ENCODE measurements at regions not wholly inside any gene's neighbourhood (a gene's known extent, or its start where the extent isn't known, plus 50 kb on each side); places are given as distances from the start of the nearest gene placed in this dataset.

- Mint-ChIP-seq H3K4me1 (ENCODE audit: low read depth) (peaks cover 6% of the 10 kb centered on the region), H3K27ac (no peak overlapping the region), H3K36me3 (ENCODE audit: insufficient read depth) (no peaks in the 10 kb centered on the region), H3K27me3 (peaks cover 66% of the 10 kb centered on the region), H3K9me3 (ENCODE audit: low read depth) (no peaks in the 10 kb centered on the region), H3K4me3 (ENCODE audit: low read depth) (no peak overlapping the region)
- no peak for TF ChIP-seq CTCF (IDR thresholded peaks at IDR 0.05; ENCODE audit: unreplicated experiment)
- no peak for DNase-seq (ENCODE audit: low spot score, unreplicated experiment)
Measured at GRCh38 chr7:42492920-42493319, 255.9 kb upstream of the GLI3 start.

DNA sequence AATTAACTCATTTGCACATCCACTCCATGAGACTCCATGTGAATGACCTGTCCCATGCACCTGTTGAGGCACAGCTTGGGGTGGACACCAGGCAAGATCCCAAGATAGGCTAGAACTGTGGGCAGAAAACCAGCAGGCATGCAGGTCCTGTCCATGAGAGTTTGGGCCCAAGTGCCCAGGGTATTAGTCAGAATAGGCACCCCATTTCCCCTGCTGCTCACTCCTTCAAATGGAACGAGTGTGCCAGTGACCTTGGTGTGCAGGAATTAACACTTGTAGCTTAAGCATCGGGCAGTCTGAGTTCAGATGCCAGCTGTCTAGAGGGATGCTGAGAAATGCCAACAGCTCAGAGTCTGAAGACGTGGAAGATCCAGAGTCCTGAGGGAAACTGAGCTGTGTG lies 254.1 kb upstream of the GLI3 start:
- no peak overlapping the region for H3K27ac Mint-ChIP-seq

DNA sequence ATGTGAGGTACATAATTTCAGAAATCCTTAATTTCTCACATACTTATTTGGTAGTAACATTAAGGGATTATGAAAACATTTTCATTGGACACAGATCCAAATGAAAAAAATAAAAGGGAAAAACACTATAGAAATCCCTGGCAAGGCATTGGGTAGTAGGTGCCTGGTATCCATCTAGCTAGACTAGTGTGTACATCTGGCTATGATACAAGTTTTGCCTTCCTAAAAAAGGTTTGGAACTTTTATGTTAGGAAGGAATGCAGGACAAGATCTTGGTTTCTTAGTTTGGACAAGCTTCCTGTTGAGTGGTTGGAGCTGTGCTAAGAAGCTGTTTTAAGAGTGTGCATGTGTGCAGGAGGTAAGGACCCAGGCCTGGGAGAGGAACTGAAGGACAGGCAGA lies 252.3 kb upstream of the GLI3 start:
- no peaks in the 10 kb centered on the region for H3K9me3 Mint-ChIP-seq (ENCODE audit: low read depth)
- no peak overlapping the region for H3K4me3 Mint-ChIP-seq (ENCODE audit: low read depth)
- peaks cover 48% of the 10 kb centered on the region for H3K27me3 Mint-ChIP-seq
- no peak overlapping the region for H3K27ac Mint-ChIP-seq
- no peak for DNase-seq (ENCODE audit: low spot score, unreplicated experiment)
- peaks cover 6% of the 10 kb centered on the region for H3K4me1 Mint-ChIP-seq (ENCODE audit: low read depth)
- no peaks in the 10 kb centered on the region for H3K36me3 Mint-ChIP-seq (ENCODE audit: insufficient read depth)
- TF ChIP-seq CTCF (IDR thresholded peaks at IDR 0.05; ENCODE audit: unreplicated experiment), result no peak

More for the DNA sequence above, 254.1 kb upstream of the GLI3 start:
- H3K9me3 Mint-ChIP-seq (ENCODE audit: low read depth), result no peaks in the 10 kb centered on the region
- peaks cover 6% of the 10 kb centered on the region for H3K4me1 Mint-ChIP-seq (ENCODE audit: low read depth)
- TF ChIP-seq CTCF (IDR thresholded peaks at IDR 0.05; ENCODE audit: unreplicated experiment), result no peak
- no peaks in the 10 kb centered on the region for H3K36me3 Mint-ChIP-seq (ENCODE audit: insufficient read depth)
- no peak overlapping the region for H3K4me3 Mint-ChIP-seq (ENCODE audit: low read depth)
- H3K27me3 Mint-ChIP-seq, result peaks cover 64% of the 10 kb centered on the region
- no peak for DNase-seq (ENCODE audit: low spot score, unreplicated experiment)

- peaks cover 16% of the 10 kb centered on the region for H3K27me3 Mint-ChIP-seq
- H3K9me3 Mint-ChIP-seq (ENCODE audit: low read depth), result no peaks in the 10 kb centered on the region
- H3K4me3 Mint-ChIP-seq (ENCODE audit: low read depth), result no peak overlapping the region
- H3K27ac Mint-ChIP-seq, result no peak overlapping the region
- no peaks in the 10 kb centered on the region for H3K36me3 Mint-ChIP-seq (ENCODE audit: insufficient read depth)
- H3K4me1 Mint-ChIP-seq (ENCODE audit: low read depth), result no peaks in the 10 kb centered on the region
- no peak for DNase-seq (ENCODE audit: low spot score, unreplicated experiment)
- TF ChIP-seq CTCF (IDR thresholded peaks at IDR 0.05; ENCODE audit: unreplicated experiment), result no peak
Measured at GRCh38 chr7:42485301-42485766, 248.3 kb upstream of the GLI3 start.

- H3K36me3 Mint-ChIP-seq (ENCODE audit: insufficient read depth), result no peaks in the 10 kb centered on the region
- TF ChIP-seq CTCF (IDR thresholded peaks at IDR 0.05; ENCODE audit: unreplicated experiment), result no peak
- H3K4me1 Mint-ChIP-seq (ENCODE audit: low read depth), result no peaks in the 10 kb centered on the region
- H3K4me3 Mint-ChIP-seq (ENCODE audit: low read depth), result no peak overlapping the region
- no peak for DNase-seq (ENCODE audit: low spot score, unreplicated experiment)
- H3K9me3 Mint-ChIP-seq (ENCODE audit: low read depth), result no peaks in the 10 kb centered on the region
- no peak overlapping the region for H3K27ac Mint-ChIP-seq
- H3K27me3 Mint-ChIP-seq, result peaks cover 8% of the 10 kb centered on the region
Measured at GRCh38 chr7:42483886-42484285, 246.9 kb upstream of the GLI3 start.
